ENCODE measurements at regions not wholly inside any gene's neighbourhood (a gene's known extent, or its start where the extent isn't known, plus 50 kb on each side); places are given as distances from the start of the nearest gene placed in this dataset.

DNA sequence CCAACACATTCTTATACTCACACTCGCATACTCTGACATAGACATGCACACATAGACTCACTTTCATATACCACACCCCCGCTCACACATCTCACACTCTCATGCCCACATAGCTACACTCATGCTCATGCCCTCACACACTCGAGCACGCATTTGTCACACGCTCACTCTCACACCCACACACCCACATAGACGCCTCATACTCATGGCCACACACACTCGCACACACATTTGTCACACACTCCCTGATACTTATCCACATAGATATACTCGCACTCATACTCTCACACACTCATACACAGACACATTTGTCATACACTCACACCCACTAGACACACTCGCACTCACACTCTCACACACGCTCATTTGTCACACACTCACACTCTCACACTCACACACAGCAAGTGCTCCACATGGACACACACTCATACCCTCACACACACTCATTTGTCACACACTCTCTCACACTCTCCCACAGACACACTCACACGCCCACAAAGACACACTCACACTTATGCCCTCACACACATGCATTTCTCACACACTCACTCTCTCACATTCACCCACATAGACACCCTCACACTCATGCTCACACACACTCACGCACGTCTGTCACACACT is 50.9 kb downstream of the TNP1 start:
- H3K4me3 ChIP-seq (ENCODE audit: low read depth, low read length) = no peak overlapping the region
- TF ChIP-seq, protein P1, sequence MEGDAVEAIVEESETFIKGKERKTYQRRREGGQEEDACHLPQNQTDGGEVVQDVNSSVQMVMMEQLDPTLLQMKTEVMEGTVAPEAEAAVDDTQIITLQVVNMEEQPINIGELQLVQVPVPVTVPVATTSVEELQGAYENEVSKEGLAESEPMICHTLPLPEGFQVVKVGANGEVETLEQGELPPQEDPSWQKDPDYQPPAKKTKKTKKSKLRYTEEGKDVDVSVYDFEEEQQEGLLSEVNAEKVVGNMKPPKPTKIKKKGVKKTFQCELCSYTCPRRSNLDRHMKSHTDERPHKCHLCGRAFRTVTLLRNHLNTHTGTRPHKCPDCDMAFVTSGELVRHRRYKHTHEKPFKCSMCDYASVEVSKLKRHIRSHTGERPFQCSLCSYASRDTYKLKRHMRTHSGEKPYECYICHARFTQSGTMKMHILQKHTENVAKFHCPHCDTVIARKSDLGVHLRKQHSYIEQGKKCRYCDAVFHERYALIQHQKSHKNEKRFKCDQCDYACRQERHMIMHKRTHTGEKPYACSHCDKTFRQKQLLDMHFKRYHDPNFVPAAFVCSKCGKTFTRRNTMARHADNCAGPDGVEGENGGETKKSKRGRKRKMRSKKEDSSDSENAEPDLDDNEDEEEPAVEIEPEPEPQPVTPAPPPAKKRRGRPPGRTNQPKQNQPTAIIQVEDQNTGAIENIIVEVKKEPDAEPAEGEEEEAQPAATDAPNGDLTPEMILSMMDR (IDR thresholded peaks at IDR 0.05; ENCODE audit: low read depth, low read length) = no peak

- no peak overlapping the region for H3K4me3 ChIP-seq (ENCODE audit: low read depth, low read length)
- TF ChIP-seq, protein P1 (IDR thresholded peaks at IDR 0.05; ENCODE audit: low read depth, low read length) = no peak
These were observed 52.0 kb downstream of the TNP1 start for GRCh38 chr2:216807857-216808272.

GRCh38 chr2:216804357-216805350 is 55.2 kb downstream of the TNP1 start:
- TF ChIP-seq, protein P1 (IDR thresholded peaks at IDR 0.05; ENCODE audit: low read depth, low read length) = no peak
- no peak overlapping the region for H3K4me3 ChIP-seq (ENCODE audit: low read depth, low read length)

GRCh38 chr2:216803791-216804190 is 56.1 kb downstream of the TNP1 start:
- no peak overlapping the region for H3K4me3 ChIP-seq (ENCODE audit: low read depth, low read length)
- TF ChIP-seq, protein P1 (IDR thresholded peaks at IDR 0.05; ENCODE audit: low read depth, low read length) = no peak

GRCh38 chr2:216802516-216803215 is 57.2 kb downstream of the TNP1 start:
- no peak overlapping the region for H3K4me3 ChIP-seq (ENCODE audit: low read depth, low read length)
- TF ChIP-seq, protein P1 (IDR thresholded peaks at IDR 0.05; ENCODE audit: low read depth, low read length) = no peak

GRCh38 chr2:216800836-216801235 is 59.0 kb downstream of the TNP1 start:
- H3K4me3 ChIP-seq (ENCODE audit: low read depth, low read length) = no peak overlapping the region
- TF ChIP-seq, protein P1 (IDR thresholded peaks at IDR 0.05; ENCODE audit: low read depth, low read length) = no peak
